ENCODE measurements at regions not wholly inside any gene's neighbourhood (a gene's known extent, or its start where the extent isn't known, plus 50 kb on each side); places are given as distances from the start of the nearest gene placed in this dataset.

DNA sequence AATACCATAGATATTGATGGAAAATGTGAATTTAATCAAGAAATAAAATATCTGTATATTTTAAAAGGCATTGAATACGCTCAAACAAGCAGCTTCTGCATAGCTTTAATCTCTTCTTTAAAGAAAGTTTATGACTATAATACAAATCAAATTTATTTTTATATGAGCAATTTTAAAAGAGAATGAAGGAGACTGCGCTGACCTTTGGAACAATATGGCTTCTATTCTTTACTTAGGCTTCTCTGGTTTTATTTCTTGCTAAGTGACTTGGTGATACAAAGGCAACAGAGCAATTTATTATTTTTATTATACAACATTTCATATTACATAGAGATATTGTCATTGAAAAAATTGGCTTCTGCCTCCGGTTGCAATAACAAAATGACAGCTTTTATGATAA is 776.7 kb downstream of the TBC1D32 start:
- FAIRE-seq = no peak
- intact Hi-C loops (cut with DNase I) = no loop called here
- Histone ChIP-seq H3K27me3 (no peaks in the 10 kb centered on the region), H3K4me3 (no peak overlapping the region), H3K36me3 (no peaks in the 10 kb centered on the region), H3K27ac (no peak overlapping the region), H3K4me1 (no peaks in the 10 kb centered on the region), H3K9me3 (no peaks in the 10 kb centered on the region)
- 70 to 71% methylated on average over 3 of the region's 3 CpGs for WGBS, 2 donors
- TF ChIP-seq, protein P1, sequence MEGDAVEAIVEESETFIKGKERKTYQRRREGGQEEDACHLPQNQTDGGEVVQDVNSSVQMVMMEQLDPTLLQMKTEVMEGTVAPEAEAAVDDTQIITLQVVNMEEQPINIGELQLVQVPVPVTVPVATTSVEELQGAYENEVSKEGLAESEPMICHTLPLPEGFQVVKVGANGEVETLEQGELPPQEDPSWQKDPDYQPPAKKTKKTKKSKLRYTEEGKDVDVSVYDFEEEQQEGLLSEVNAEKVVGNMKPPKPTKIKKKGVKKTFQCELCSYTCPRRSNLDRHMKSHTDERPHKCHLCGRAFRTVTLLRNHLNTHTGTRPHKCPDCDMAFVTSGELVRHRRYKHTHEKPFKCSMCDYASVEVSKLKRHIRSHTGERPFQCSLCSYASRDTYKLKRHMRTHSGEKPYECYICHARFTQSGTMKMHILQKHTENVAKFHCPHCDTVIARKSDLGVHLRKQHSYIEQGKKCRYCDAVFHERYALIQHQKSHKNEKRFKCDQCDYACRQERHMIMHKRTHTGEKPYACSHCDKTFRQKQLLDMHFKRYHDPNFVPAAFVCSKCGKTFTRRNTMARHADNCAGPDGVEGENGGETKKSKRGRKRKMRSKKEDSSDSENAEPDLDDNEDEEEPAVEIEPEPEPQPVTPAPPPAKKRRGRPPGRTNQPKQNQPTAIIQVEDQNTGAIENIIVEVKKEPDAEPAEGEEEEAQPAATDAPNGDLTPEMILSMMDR (IDR thresholded peaks at IDR 0.05) = no peak
- no peak for ATAC-seq
- DNase-seq = no peak

GRCh38 chr6:120556491-120556890 is 777.8 kb downstream of the TBC1D32 start:
- Histone ChIP-seq H3K36me3 (no peaks in the 10 kb centered on the region), H3K4me3 (no peak overlapping the region), H3K27ac (no peak overlapping the region), H3K27me3 (no peaks in the 10 kb centered on the region), H3K4me1 (no peaks in the 10 kb centered on the region), H3K9me3 (no peaks in the 10 kb centered on the region)
- intact Hi-C loops (cut with DNase I) = no loop called here
- no peak for FAIRE-seq
- no peak for DNase-seq
- ATAC-seq = no peak
- WGBS, 2 donors = 83 to 94% methylated on average over 1 of the region's 1 CpG
- TF ChIP-seq, protein P1 (IDR thresholded peaks at IDR 0.05) = no peak

DNA sequence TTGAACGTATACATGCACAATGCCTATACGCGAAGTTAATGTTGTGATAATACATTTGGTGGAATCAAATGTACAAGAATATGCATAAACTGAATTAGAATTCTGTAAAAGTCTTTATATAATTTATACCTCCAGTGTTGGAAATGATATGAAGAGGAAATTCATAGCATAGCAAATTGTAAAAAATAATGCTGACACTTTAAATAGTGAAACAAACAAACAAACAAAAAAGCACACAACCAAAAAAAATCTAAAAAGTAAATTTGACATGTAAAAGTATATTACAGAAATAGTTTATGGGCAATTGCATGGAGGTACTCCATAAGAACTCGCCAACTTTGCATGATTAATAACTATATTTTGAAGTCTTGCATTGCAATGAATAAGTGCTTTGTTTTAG is 780.9 kb downstream of the TBC1D32 start:
- Histone ChIP-seq H3K4me3 (no peak overlapping the region), H3K27ac (no peak overlapping the region), H3K4me1 (no peaks in the 10 kb centered on the region), H3K27me3 (no peaks in the 10 kb centered on the region), H3K9me3 (no peaks in the 10 kb centered on the region), H3K36me3 (no peaks in the 10 kb centered on the region)
- TF ChIP-seq, protein P1 (IDR thresholded peaks at IDR 0.05) = no peak
- intact Hi-C loops (cut with DNase I) = no loop called here
- ATAC-seq = no peak
- DNase-seq = no peak
- FAIRE-seq = no peak
- WGBS, 2 donors = 80 to 86% methylated on average over 4 of the region's 4 CpGs

DNA sequence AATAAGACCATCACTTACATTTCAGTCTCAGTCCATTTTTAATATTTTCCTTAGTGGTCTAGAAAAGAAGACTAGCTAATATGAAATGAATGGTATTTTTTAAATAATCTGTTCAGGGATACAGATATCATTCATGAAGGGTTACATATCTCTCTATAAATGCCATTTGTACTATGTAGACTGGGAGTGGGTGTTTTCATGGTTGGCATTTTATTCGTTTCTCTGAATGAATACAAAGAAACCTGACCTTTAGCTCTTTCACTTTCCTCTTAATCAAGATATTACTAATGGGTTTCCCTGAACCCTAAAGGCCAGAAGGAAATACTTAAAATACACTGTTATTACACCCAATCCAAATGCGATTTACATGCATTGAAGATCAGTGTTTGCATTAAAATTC is 788.9 kb downstream of the TBC1D32 start:
- Histone ChIP-seq H3K27me3 (no peaks in the 10 kb centered on the region), H3K36me3 (no peaks in the 10 kb centered on the region), H3K27ac (no peak overlapping the region), H3K9me3 (no peaks in the 10 kb centered on the region), H3K4me3 (no peak overlapping the region), H3K4me1 (no peaks in the 10 kb centered on the region)
- TF ChIP-seq, protein P1 (IDR thresholded peaks at IDR 0.05) = no peak
- intact Hi-C loops (cut with DNase I) = no loop called here
- DNase-seq = no peak
- no peak for FAIRE-seq
- WGBS, 2 donors = 63 to 69% methylated on average over 2 of the region's 2 CpGs
- no peak for ATAC-seq

DNA sequence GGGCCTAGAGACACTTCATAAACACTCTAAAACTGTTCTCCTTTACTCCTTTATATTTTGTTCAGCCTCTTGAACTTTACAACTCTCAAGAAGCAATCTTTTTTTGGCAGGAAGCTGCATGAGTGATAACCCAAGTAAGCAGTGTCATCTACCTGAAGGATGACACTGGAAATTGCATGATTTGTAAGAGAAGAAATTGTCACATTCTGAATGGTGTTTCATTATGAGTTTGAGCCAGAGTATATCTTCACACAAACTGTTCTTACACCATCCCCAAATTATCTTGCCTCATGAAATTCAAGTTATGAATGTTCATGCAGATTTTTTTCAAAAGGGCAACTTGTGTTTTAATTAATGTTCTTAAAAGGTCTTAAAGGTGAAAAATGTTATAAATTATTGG is 799.3 kb downstream of the TBC1D32 start:
- Histone ChIP-seq H3K4me3 (no peak overlapping the region), H3K4me1 (peaks cover 0 to 1% (median under 1%) of the 10 kb centered on the region in 3 donors), H3K9me3 (no peaks in the 10 kb centered on the region), H3K36me3 (no peaks in the 10 kb centered on the region), H3K27me3 (no peaks in the 10 kb centered on the region), H3K27ac (no peak overlapping the region)
- intact Hi-C loops (cut with DNase I) = no loop called here
- TF ChIP-seq, protein P1 (IDR thresholded peaks at IDR 0.05) = no peak
- no peak for FAIRE-seq
- no peak for DNase-seq
- no peak for ATAC-seq
